ENCODE measurements at regions not wholly inside any gene's neighbourhood (a gene's known extent, or its start where the extent isn't known, plus 50 kb on each side); places are given as distances from the start of the nearest gene placed in this dataset.

DNA sequence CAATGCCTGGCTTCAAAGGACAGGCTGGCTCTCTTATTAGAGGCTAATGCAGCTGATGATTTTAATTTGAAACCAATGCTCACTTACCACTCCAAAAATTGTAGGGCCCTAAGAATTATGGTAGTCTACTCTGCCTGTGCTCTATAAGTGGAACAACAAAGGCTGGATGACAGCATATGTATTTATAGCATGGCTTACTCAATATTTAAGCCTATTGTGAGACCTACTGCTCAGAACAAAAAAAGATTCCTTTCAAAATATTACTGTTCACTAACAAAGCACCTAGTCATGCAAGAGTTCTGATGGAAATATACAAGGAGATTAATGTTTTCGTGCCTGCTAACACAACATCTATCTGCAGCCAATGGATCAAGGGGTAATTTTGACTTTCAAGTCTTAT is 73.8 kb upstream of the DUSP10 start:
- H3K4ac ChIP-seq (ENCODE audit: low read depth, low read length) = no peak overlapping the region
- no peak overlapping the region for H3K4me3 ChIP-seq (ENCODE audit: low read depth, low read length)
- no peak overlapping the region for H4K12ac ChIP-seq (ENCODE audit: low read depth, low read length)
- H3K23ac ChIP-seq (ENCODE audit: low read length) = no peak overlapping the region
- no peak overlapping the region for H2BK120ac ChIP-seq (ENCODE audit: insufficient read depth, low read length, poor library complexity)
- WGBS (ENCODE audit: extremely low coverage, insufficient coverage, insufficient read length) = no CpG with 5 or more reads among the region's 1 CpG
- H4K8ac ChIP-seq (ENCODE audit: low read depth, low read length) = no peak overlapping the region
- no peaks in the 10 kb centered on the region for H3K79me1 ChIP-seq (ENCODE audit: low read length)
- H3K36me3 ChIP-seq (ENCODE audit: control insufficient read depth in 1 of 2, insufficient read depth in 2 of 2, low read length in 2 of 2) = no peaks in the 10 kb centered on the region
- no peak overlapping the region for H3K14ac ChIP-seq (ENCODE audit: low read length)
- H2AK5ac ChIP-seq (ENCODE audit: low read length) = no peak overlapping the region
- H3K4me1 ChIP-seq (ENCODE audit: control insufficient read depth in 1 of 2, insufficient read depth in 2 of 2, low read length in 2 of 2) = no peaks in the 10 kb centered on the region
- no peaks in the 10 kb centered on the region for H3K9me3 ChIP-seq (ENCODE audit: insufficient read depth, low read depth, low read length)
- no peak for DNase-seq
- no peak overlapping the region for H3K4me2 ChIP-seq (ENCODE audit: low read length)
- H2BK5ac ChIP-seq (ENCODE audit: low read depth, low read length, poor library complexity) = no peak overlapping the region
- H3K27ac ChIP-seq (ENCODE audit: low read depth, low read length) = no peak overlapping the region
- no peak overlapping the region for H3K9ac ChIP-seq (ENCODE audit: low read length)
- H2AFZ ChIP-seq (ENCODE audit: insufficient read depth, low read length, poor library complexity) = no peak overlapping the region
- no peaks in the 10 kb centered on the region for H3K79me2 ChIP-seq (ENCODE audit: control insufficient read depth, insufficient read depth, low read length, poor library complexity)
- no peaks in the 10 kb centered on the region for H3K27me3 ChIP-seq (ENCODE audit: insufficient read depth, low read length)
- no peak overlapping the region for H4K91ac ChIP-seq (ENCODE audit: low read depth, low read length)
- no peak overlapping the region for H2BK12ac ChIP-seq (ENCODE audit: low read length)
- H3K18ac ChIP-seq (ENCODE audit: low read length) = no peak overlapping the region

DNA sequence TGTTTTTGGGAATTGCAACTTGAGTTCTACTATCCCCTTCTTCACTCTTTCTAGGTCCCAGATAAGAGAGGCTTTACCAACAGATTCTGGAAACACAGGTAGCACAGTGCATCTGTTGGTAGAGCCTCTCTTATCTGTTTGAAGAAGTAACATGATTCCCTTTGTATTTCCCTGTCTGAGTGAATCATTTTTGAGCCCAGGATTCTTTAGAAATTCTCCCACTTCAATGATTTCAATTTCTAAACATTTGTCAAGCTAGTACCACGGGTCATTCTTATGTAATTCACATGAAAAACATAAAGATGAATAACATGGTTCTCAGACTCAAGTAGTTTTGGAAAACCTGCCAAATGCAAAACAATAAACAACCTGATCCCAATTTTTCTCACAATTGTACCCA is 72.0 kb upstream of the DUSP10 start:
- Histone ChIP-seq H3K27ac (ENCODE audit: low read depth, low read length) (no peak overlapping the region), H3K9ac (ENCODE audit: low read length) (no peak overlapping the region), H3K27me3 (ENCODE audit: insufficient read depth, low read length) (no peaks in the 10 kb centered on the region), H3K14ac (ENCODE audit: low read length) (no peak overlapping the region), H3K79me2 (ENCODE audit: control insufficient read depth, insufficient read depth, low read length, poor library complexity) (no peaks in the 10 kb centered on the region), H2AK5ac (ENCODE audit: low read length) (no peak overlapping the region), H3K36me3 (ENCODE audit: control insufficient read depth in 1 of 2, insufficient read depth in 2 of 2, low read length in 2 of 2) (no peaks in the 10 kb centered on the region), H4K12ac (ENCODE audit: low read depth, low read length) (no peak overlapping the region), H2BK120ac (ENCODE audit: insufficient read depth, low read length, poor library complexity) (no peak overlapping the region), H3K18ac (ENCODE audit: low read length) (no peak overlapping the region), H3K9me3 (ENCODE audit: insufficient read depth, low read depth, low read length) (no peaks in the 10 kb centered on the region), H3K4me1 (ENCODE audit: control insufficient read depth in 1 of 2, insufficient read depth in 2 of 2, low read length in 2 of 2) (no peaks in the 10 kb centered on the region), H2BK5ac (ENCODE audit: low read depth, low read length, poor library complexity) (no peak overlapping the region), H2AFZ (ENCODE audit: insufficient read depth, low read length, poor library complexity) (no peak overlapping the region), H3K23ac (ENCODE audit: low read length) (no peak overlapping the region), H2BK12ac (ENCODE audit: low read length) (no peak overlapping the region), H3K79me1 (ENCODE audit: low read length) (no peaks in the 10 kb centered on the region), H3K4ac (ENCODE audit: low read depth, low read length) (no peak overlapping the region), H3K4me3 (ENCODE audit: low read depth, low read length) (no peak overlapping the region), H3K4me2 (ENCODE audit: low read length) (no peak overlapping the region), H4K91ac (ENCODE audit: low read depth, low read length) (no peak overlapping the region), H4K8ac (ENCODE audit: low read depth, low read length) (no peak overlapping the region)
- DNase-seq = no peak
- WGBS (ENCODE audit: extremely low coverage, insufficient coverage, insufficient read length) = no CpG with 5 or more reads among the region's 1 CpG

DNA sequence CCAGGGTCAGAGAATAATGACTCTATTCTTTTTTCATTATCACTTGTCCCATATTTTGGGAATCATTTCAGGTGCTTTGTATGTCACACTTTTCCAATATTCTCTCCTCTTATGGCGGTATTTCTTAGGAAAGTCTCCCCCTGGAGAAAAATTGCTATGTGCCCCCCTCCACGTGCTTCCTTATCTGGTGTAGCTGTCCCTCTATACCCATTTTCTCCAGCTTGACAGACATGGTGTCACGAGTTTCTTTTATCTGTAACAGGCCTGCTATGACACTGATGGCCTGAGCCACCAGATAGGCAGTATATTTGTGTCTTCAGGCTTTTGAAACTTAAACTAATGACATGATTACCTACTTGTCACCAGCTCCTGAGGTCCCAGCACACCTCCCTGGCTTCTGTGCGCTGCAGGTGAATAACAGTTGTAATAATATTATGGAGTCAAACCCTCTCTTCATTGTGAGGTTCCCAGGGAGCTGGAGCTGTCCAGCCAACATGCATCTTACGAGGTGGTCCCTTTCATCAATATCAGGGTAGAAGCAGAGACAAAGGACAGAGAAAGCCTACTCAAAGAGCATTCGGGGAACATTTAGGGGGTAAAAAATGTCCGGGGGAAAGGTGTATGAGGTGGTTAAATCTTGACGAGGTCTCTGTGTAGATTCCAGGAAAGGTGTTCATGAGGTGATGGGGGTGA is 71.2 kb upstream of the DUSP10 start:
- Histone ChIP-seq H3K79me1 (ENCODE audit: low read length) (no peaks in the 10 kb centered on the region), H3K23ac (ENCODE audit: low read length) (no peak overlapping the region), H3K4me1 (ENCODE audit: control insufficient read depth in 1 of 2, insufficient read depth in 2 of 2, low read length in 2 of 2) (no peaks in the 10 kb centered on the region), H3K9ac (ENCODE audit: low read length) (no peak overlapping the region), H3K4me2 (ENCODE audit: low read length) (no peak overlapping the region), H3K4me3 (ENCODE audit: low read depth, low read length) (no peak overlapping the region), H3K36me3 (ENCODE audit: control insufficient read depth in 1 of 2, insufficient read depth in 2 of 2, low read length in 2 of 2) (no peaks in the 10 kb centered on the region), H3K27me3 (ENCODE audit: insufficient read depth, low read length) (no peaks in the 10 kb centered on the region), H3K27ac (ENCODE audit: low read depth, low read length) (no peak overlapping the region), H2BK120ac (ENCODE audit: insufficient read depth, low read length, poor library complexity) (no peak overlapping the region), H2AFZ (ENCODE audit: insufficient read depth, low read length, poor library complexity) (no peak overlapping the region), H3K9me3 (ENCODE audit: insufficient read depth, low read depth, low read length) (no peaks in the 10 kb centered on the region), H3K18ac (ENCODE audit: low read length) (no peak overlapping the region), H4K91ac (ENCODE audit: low read depth, low read length) (no peak overlapping the region), H3K4ac (ENCODE audit: low read depth, low read length) (no peak overlapping the region), H4K12ac (ENCODE audit: low read depth, low read length) (no peak overlapping the region), H4K8ac (ENCODE audit: low read depth, low read length) (no peak overlapping the region), H3K14ac (ENCODE audit: low read length) (no peak overlapping the region), H2AK5ac (ENCODE audit: low read length) (no peak overlapping the region), H3K79me2 (ENCODE audit: control insufficient read depth, insufficient read depth, low read length, poor library complexity) (no peaks in the 10 kb centered on the region), H2BK12ac (ENCODE audit: low read length) (no peak overlapping the region), H2BK5ac (ENCODE audit: low read depth, low read length, poor library complexity) (no peak overlapping the region)
- DNase-seq = no peak
- no CpG with 5 or more reads among the region's 8 CpGs for WGBS (ENCODE audit: extremely low coverage, insufficient coverage, insufficient read length)

DNA sequence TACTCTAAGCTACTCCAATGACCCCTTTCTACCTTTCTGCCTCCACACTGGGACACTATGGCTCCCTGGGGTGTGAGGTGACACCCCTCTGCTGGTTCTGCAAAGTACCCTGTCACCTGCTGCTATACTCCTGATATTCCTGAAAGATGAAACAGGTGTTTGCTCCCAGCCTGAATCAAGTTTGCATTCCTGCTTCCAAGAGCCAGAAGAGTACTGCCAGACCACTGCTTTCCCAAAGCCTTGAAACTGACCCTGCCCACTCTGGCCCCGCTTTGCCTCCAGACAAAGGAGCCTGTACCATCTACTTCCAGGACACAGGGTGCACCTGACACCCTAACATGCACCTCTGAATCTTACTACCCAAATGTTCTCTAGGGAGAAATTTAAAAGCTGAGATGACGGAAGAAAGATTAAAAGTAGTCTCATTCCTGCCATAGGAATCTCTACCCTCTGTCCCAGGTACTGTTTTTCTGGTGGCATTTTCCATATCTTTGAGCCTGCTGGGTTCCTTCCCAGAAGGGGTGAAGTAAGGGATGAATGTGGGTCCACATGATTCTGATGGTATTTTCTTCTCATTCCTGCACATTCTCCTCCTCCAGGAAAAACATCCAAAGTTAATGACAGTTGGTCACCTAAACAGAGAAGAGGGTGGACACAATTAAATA is 70.3 kb upstream of the DUSP10 start:
- H2BK12ac ChIP-seq (ENCODE audit: low read length) = no peak overlapping the region
- H3K9me3 ChIP-seq (ENCODE audit: insufficient read depth, low read depth, low read length) = no peaks in the 10 kb centered on the region
- H4K91ac ChIP-seq (ENCODE audit: low read depth, low read length) = no peak overlapping the region
- H4K12ac ChIP-seq (ENCODE audit: low read depth, low read length) = no peak overlapping the region
- no peak overlapping the region for H2BK120ac ChIP-seq (ENCODE audit: insufficient read depth, low read length, poor library complexity)
- H3K4me3 ChIP-seq (ENCODE audit: low read depth, low read length) = no peak overlapping the region
- no peak overlapping the region for H3K4ac ChIP-seq (ENCODE audit: low read depth, low read length)
- H3K9ac ChIP-seq (ENCODE audit: low read length) = no peak overlapping the region
- no peak overlapping the region for H3K18ac ChIP-seq (ENCODE audit: low read length)
- no peaks in the 10 kb centered on the region for H3K4me1 ChIP-seq (ENCODE audit: control insufficient read depth in 1 of 2, insufficient read depth in 2 of 2, low read length in 2 of 2)
- H2AK5ac ChIP-seq (ENCODE audit: low read length) = no peak overlapping the region
- H3K36me3 ChIP-seq (ENCODE audit: control insufficient read depth in 1 of 2, insufficient read depth in 2 of 2, low read length in 2 of 2) = no peaks in the 10 kb centered on the region
- no peak overlapping the region for H3K27ac ChIP-seq (ENCODE audit: low read depth, low read length)
- no peaks in the 10 kb centered on the region for H3K27me3 ChIP-seq (ENCODE audit: insufficient read depth, low read length)
- no CpG with 5 or more reads among the region's 2 CpGs for WGBS (ENCODE audit: extremely low coverage, insufficient coverage, insufficient read length)
- H3K79me1 ChIP-seq (ENCODE audit: low read length) = no peaks in the 10 kb centered on the region
- no peaks in the 10 kb centered on the region for H3K79me2 ChIP-seq (ENCODE audit: control insufficient read depth, insufficient read depth, low read length, poor library complexity)
- no peak overlapping the region for H2BK5ac ChIP-seq (ENCODE audit: low read depth, low read length, poor library complexity)
- H2AFZ ChIP-seq (ENCODE audit: insufficient read depth, low read length, poor library complexity) = no peak overlapping the region
- no peak overlapping the region for H4K8ac ChIP-seq (ENCODE audit: low read depth, low read length)
- H3K23ac ChIP-seq (ENCODE audit: low read length) = no peak overlapping the region
- DNase-seq = no peak
- no peak overlapping the region for H3K14ac ChIP-seq (ENCODE audit: low read length)
- no peak overlapping the region for H3K4me2 ChIP-seq (ENCODE audit: low read length)
